Endothelial cell of umbilical vein (primary cell): ENCODE measurements at regions not wholly inside any gene's neighbourhood (a gene's known extent, or its start where the extent isn't known, plus 50 kb on each side); places are given as distances from the start of the nearest gene placed in this dataset.

ENCODE experiments used
- BruUV-seq: library from RNA; stranded (reverse); fragments of 400-500 nt; replicated peaks from 2 replicates; lab custom pipeline; 2021; lab: Mats Ljungman, UMichigan
- CTCF ChIA-PET: fragments of 300-600, 350-600 bp; sonication (Branson Sonifier 250); formaldehyde crosslinking; loops from one replicate; lab custom pipeline; 2021; ENCODE audit warnings: antibody characterized with exemption, inconsistent platforms; lab: Charles Lee
- POLR2A ChIA-PET: fragments of 300-600, 350-600 bp; sonication (Branson Sonifier 250); formaldehyde crosslinking; loops from one replicate; lab custom pipeline; 2021; ENCODE audit warnings: antibody characterized with exemption, inconsistent platforms; lab: Charles Lee
- DNase-seq: peaks from one replicate; pipeline ENCODE4 v3.0.0-alpha.2; 2011; ENCODE audit warnings: low read depth, low spot score
- FAIRE-seq: peaks from 2 replicates; lab custom pipeline; 2011; peaks lifted over from hg19 to GRCh38; lab: Jason Lieb, UNC
- H2AFZ ChIP-seq: 2 replicates; pipeline ENCODE4 v1.6.0; 2012; ENCODE audit warnings: low read depth, low read length, control low read depth, inconsistent platforms
- H3K27ac ChIP-seq: 2 replicates; pipeline ENCODE4 v1.5.1; 2011; ENCODE audit warnings: low read depth, mild to moderate bottlenecking, control low read depth, low read length, moderate library complexity; ENCODE audit not compliant: insufficient read depth
- H3K27me3 ChIP-seq, 2 experiments: 2 replicates each; pipeline versions ENCODE4 v1.6.0 to v1.6.1; 2011; ENCODE audit warnings: low read length in 2 of 2, mixed read lengths in 1 of 2; ENCODE audit not compliant: control insufficient read depth in 2 of 2, insufficient read depth in 2 of 2
- H3K36me3 ChIP-seq, 2 experiments: 2 replicates in 1 of 2; 3 replicates in 1 of 2; pipeline ENCODE4 v1.5.1; 2011; ENCODE audit warnings: low read length in 2 of 2, mild to moderate bottlenecking in 1 of 2, moderate library complexity in 1 of 2; ENCODE audit not compliant: control insufficient read depth in 2 of 2, insufficient read depth in 2 of 2; ENCODE audit errors: extremely low read depth in 1 of 2
- H3K4me1 ChIP-seq: 3 replicates; pipeline ENCODE4 v1.5.1; 2011; ENCODE audit warnings: mild to moderate bottlenecking, low read length; ENCODE audit not compliant: control insufficient read depth, insufficient read depth; ENCODE audit errors: extremely low read depth
- H3K4me2 ChIP-seq: 2 replicates; pipeline ENCODE4 v1.6.1; 2011; ENCODE audit warnings: low read length, control low read depth, mixed read lengths; ENCODE audit not compliant: insufficient read depth
- H3K4me3 ChIP-seq, 3 experiments: fragments of 200-600 bp in 1 of 3; sonication (generic), shearing (Covaris generic) in 1 of 3; replicated peaks in 1 of 3; 2 replicates each; pipeline ENCODE4 v1.5.1; 2011 to 2016; ENCODE audit warnings: control low read depth in 3 of 3, low read length in 3 of 3, mild to moderate bottlenecking in 2 of 3, inconsistent platforms in 1 of 3, low read depth in 1 of 3, moderate library complexity in 1 of 3; ENCODE audit not compliant: insufficient read depth in 1 of 3
- H3K79me2 ChIP-seq: 2 replicates; pipeline ENCODE4 v1.6.0; 2012; ENCODE audit warnings: low read length, inconsistent platforms; ENCODE audit not compliant: control insufficient read depth, insufficient read depth
- H3K9ac ChIP-seq: replicated peaks from 2 replicates; pipeline ENCODE3; 2011; ENCODE audit warnings: low read length, control low read depth; ENCODE audit not compliant: insufficient read depth; ENCODE audit errors: extremely low read depth
- H3K9me1 ChIP-seq: replicated peaks from 3 replicates; pipeline ENCODE4 v1.6.0; 2011; ENCODE audit warnings: mild to moderate bottlenecking, low read length; ENCODE audit not compliant: control insufficient read depth, insufficient read depth; ENCODE audit errors: extremely low read depth
- H3K9me3 ChIP-seq: replicated peaks from 2 replicates; pipeline ENCODE4 v1.5.1; 2012; ENCODE audit warnings: low read length, inconsistent platforms; ENCODE audit not compliant: control insufficient read depth, insufficient read depth
- H4K20me1 ChIP-seq: replicated peaks from 2 replicates; pipeline ENCODE3; 2011; ENCODE audit warnings: mild to moderate bottlenecking, low read length; ENCODE audit not compliant: control insufficient read depth, insufficient read depth; ENCODE audit errors: extremely low read depth
- EZH2 ChIP-seq: IDR thresholded peaks from 2 replicates; pipeline ENCODE4 v1.6.1; 2012; ENCODE audit warnings: borderline replicate concordance, low read depth, mild to moderate bottlenecking, moderate library complexity, low read length, inconsistent platforms; ENCODE audit not compliant: severe bottlenecking
- FOS ChIP-seq: IDR thresholded peaks from 2 replicates; pipeline ENCODE4 v1.6.1; 2011; ENCODE audit warnings: mild to moderate bottlenecking, low read length, moderate library complexity, borderline replicate concordance; ENCODE audit not compliant: insufficient read depth
- GATA2 ChIP-seq: IDR thresholded peaks from 2 replicates; pipeline ENCODE4 v1.7.0; 2011; ENCODE audit warnings: low read depth, mild to moderate bottlenecking, moderate library complexity, mixed read lengths, low read length; ENCODE audit not compliant: insufficient read length, insufficient read depth
- JUN ChIP-seq: IDR thresholded peaks from 2 replicates; pipeline ENCODE4 v1.6.1; 2011; ENCODE audit warnings: borderline replicate concordance, low read depth; ENCODE audit not compliant: insufficient read length, insufficient read depth
- MYC ChIP-seq: IDR thresholded peaks from one replicate; pipeline ENCODE4 v1.6.1; 2011; ENCODE audit warnings: mild to moderate bottlenecking, low read depth, low read length
- POLR2A ChIP-seq: IDR thresholded peaks from 2 replicates; pipeline ENCODE4 v1.6.1; 2012; ENCODE audit warnings: low read depth, mild to moderate bottlenecking, control low read depth, low read length
- POLR2AphosphoS5 ChIP-seq: IDR thresholded peaks from 2 replicates; pipeline ENCODE4 v1.6.1; 2012; ENCODE audit warnings: low read depth, mild to moderate bottlenecking, control low read depth, low read length, moderate library complexity; ENCODE audit not compliant: insufficient read depth
- dilution Hi-C: fragments of 300-500 bp; cut with MboI; formaldehyde crosslinking; loops from one replicate; pipeline ENCODE4 v1.15.0; 2019; ENCODE audit warnings: low sequenced_read_pairs; ENCODE audit not compliant: extremely low pct_ligation_motif_present
- intact Hi-C: fragments of 100-400 bp; cut with micrococcal nuclease; formaldehyde crosslinking; loops from one replicate; pipeline ENCODE4 v1.10.0; 2022
- TF ChIP-seq, protein P1 (sequence below), 2 donors: IDR thresholded peaks; 1 replicate in 1 of 2; 2 replicates in 1 of 2; pipeline ENCODE4 v1.5.1; 2011; ENCODE audit warnings: low read length in 2 of 2, mild to moderate bottlenecking in 2 of 2, moderate library complexity in 2 of 2, control low read depth in 1 of 2, inconsistent platforms in 1 of 2, low read depth in 1 of 2; ENCODE audit not compliant: insufficient read depth in 1 of 2; ENCODE audit errors: extremely low read depth in 1 of 2
- TF ChIP-seq, protein P2 (sequence below): IDR thresholded peaks from 2 replicates; pipeline ENCODE4 v1.6.1; 2011; ENCODE audit not compliant: insufficient read depth, insufficient read length

- Histone ChIP-seq H3K4me2 (no peak overlapping the region), H3K9ac (no peak overlapping the region), H3K27ac (no peak overlapping the region), H3K4me3 (no peak overlapping the region), H4K20me1 (no peaks in the 10 kb centered on the region), H3K27me3 (no peaks in the 10 kb centered on the region), H3K9me3 (peaks cover 5% of the 10 kb centered on the region), H3K79me2 (no peaks in the 10 kb centered on the region), H2AFZ (no peak overlapping the region), H3K36me3 (no peaks in the 10 kb centered on the region), H3K4me1 (no peaks in the 10 kb centered on the region), H3K9me1 (no peaks in the 10 kb centered on the region)
- CTCF ChIA-PET: no interaction called here
- intact Hi-C loops: no loop called here
- no TSS peak for BruUV-seq
- TF ChIP-seq, protein P1, sequence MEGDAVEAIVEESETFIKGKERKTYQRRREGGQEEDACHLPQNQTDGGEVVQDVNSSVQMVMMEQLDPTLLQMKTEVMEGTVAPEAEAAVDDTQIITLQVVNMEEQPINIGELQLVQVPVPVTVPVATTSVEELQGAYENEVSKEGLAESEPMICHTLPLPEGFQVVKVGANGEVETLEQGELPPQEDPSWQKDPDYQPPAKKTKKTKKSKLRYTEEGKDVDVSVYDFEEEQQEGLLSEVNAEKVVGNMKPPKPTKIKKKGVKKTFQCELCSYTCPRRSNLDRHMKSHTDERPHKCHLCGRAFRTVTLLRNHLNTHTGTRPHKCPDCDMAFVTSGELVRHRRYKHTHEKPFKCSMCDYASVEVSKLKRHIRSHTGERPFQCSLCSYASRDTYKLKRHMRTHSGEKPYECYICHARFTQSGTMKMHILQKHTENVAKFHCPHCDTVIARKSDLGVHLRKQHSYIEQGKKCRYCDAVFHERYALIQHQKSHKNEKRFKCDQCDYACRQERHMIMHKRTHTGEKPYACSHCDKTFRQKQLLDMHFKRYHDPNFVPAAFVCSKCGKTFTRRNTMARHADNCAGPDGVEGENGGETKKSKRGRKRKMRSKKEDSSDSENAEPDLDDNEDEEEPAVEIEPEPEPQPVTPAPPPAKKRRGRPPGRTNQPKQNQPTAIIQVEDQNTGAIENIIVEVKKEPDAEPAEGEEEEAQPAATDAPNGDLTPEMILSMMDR (IDR thresholded peaks at IDR 0.05; ENCODE audit: extremely low read depth in 1 of 2, insufficient read depth in 1 of 2, low read depth in 1 of 2, low read length in 2 of 2): no peak
- TF ChIP-seq FOS (no peak), GATA2 (no peak), POLR2AphosphoS5 (no peak), POLR2A (no peak), EZH2 (no peak), MYC (no peak), JUN (no peak)
- TF ChIP-seq, protein P2, sequence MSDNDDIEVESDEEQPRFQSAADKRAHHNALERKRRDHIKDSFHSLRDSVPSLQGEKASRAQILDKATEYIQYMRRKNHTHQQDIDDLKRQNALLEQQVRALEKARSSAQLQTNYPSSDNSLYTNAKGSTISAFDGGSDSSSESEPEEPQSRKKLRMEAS: no peak
- dilution Hi-C loops: no loop called here
- FAIRE-seq (no peak), DNase-seq (no peak)
- POLR2A ChIA-PET: no interaction called here
These were observed 240.8 kb upstream of the TOX3 start for GRCh38 chr16:52787709-52788108.
